ENCODE measurements at regions not wholly inside any gene's neighbourhood (a gene's known extent, or its start where the extent isn't known, plus 50 kb on each side); places are given as distances from the start of the nearest gene placed in this dataset.

DNA sequence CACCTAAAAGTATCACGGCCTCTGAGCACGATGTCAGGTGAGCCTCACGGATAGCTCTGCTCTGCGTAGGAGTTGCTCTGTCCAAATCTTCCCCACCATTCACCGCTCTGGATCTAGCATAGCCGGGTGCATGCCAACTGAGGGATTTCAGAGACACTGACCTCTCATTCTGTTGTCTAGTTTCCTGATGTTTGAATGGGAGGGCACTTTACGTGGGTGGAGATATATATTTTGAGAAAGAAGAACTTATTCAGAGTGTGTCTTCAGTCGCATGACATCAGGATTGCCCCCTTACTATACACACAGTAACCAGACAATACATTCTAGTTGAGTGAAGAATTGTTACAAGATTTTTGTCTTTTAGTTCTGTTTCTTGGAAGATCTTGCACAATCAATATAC lies 96.5 kb upstream of the CITED2 start:
- H2AFZ ChIP-seq (ENCODE audit: low read length): no peak overlapping the region
- H3K27ac ChIP-seq (ENCODE audit: low read depth, low read length): no peak overlapping the region
- no peaks in the 10 kb centered on the region for H3K36me3 ChIP-seq (ENCODE audit: insufficient read depth, low read length)
- no peak overlapping the region for H3K4me2 ChIP-seq (ENCODE audit: insufficient read depth, low read length)
- no peaks in the 10 kb centered on the region for H3K9me3 ChIP-seq (ENCODE audit: low read depth, low read length)
- DNase-seq (ENCODE audit: insufficient read length, low spot score, missing footprints): no peak
- H4K20me1 ChIP-seq (ENCODE audit: insufficient read depth, low read length): no peaks in the 10 kb centered on the region
- TF ChIP-seq, protein P1, sequence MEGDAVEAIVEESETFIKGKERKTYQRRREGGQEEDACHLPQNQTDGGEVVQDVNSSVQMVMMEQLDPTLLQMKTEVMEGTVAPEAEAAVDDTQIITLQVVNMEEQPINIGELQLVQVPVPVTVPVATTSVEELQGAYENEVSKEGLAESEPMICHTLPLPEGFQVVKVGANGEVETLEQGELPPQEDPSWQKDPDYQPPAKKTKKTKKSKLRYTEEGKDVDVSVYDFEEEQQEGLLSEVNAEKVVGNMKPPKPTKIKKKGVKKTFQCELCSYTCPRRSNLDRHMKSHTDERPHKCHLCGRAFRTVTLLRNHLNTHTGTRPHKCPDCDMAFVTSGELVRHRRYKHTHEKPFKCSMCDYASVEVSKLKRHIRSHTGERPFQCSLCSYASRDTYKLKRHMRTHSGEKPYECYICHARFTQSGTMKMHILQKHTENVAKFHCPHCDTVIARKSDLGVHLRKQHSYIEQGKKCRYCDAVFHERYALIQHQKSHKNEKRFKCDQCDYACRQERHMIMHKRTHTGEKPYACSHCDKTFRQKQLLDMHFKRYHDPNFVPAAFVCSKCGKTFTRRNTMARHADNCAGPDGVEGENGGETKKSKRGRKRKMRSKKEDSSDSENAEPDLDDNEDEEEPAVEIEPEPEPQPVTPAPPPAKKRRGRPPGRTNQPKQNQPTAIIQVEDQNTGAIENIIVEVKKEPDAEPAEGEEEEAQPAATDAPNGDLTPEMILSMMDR (IDR thresholded peaks at IDR 0.05; ENCODE audit: extremely low read depth, low read depth, low read length): no peak
- H3K27me3 ChIP-seq (ENCODE audit: insufficient read depth, low read length): no peaks in the 10 kb centered on the region
- H3K4me3 ChIP-seq (ENCODE audit: insufficient read depth, low read length): no peak overlapping the region
- H3K4me1 ChIP-seq (ENCODE audit: insufficient read depth, low read length): peaks cover 19% of the 10 kb centered on the region
- H3K79me2 ChIP-seq (ENCODE audit: insufficient read depth, low read length): no peaks in the 10 kb centered on the region

DNA sequence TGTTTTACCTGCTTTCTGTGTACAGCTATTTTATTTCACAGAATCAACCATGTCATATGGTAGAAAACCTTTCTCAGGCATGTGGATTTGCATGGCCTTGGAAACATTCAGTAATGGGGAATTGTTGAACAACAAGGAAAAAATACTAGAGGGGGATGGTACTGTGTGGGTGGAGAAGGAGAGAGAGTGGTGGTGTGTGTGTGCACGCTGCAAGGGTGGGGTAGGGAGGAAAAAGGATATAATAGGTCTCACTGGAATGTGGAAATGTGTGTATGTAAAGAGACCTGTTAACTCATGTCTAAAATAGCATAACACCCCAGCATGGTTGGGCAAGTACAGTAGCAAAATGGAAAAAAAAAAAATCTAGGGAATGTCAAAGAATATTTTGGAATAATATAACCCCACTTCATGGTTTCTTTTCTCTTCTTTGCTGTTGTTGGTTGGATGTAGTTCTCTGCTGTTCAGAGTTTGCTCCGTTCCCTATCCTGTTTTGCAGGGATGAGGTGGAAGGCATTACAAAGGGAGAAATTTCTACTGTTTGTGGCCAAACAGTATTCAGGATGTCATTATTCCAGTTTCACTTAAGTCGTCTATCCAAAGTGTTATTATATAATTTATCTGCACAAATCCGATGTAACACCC lies 93.9 kb upstream of the CITED2 start:
- TF ChIP-seq, protein P1 (IDR thresholded peaks at IDR 0.05; ENCODE audit: extremely low read depth, low read depth, low read length): no peak

DNA sequence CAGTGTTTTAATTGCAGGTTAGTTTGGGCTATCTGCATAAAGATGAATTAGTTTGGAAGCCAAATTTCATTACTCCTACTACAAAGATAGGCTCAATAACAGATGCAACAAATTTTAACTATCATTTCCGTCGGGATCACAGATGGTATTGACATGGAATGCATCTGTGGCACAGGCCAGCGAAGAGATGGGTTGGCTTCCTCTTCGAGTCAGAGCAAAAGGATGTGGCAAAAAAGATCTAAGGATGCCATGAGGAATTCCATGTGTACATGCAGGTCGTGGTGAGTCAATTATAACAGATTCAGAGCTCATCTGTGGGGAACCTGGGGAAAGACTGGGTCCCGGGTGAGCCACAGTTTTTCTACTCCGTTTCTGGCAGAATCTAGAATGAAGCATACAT lies 83.0 kb upstream of the CITED2 start:
- H3K9me3 ChIP-seq (ENCODE audit: low read depth, low read length): no peaks in the 10 kb centered on the region
- no peak overlapping the region for H3K4me3 ChIP-seq (ENCODE audit: insufficient read depth, low read length)
- no peak overlapping the region for H3K4me2 ChIP-seq (ENCODE audit: insufficient read depth, low read length)
- TF ChIP-seq, protein P1 (IDR thresholded peaks at IDR 0.05; ENCODE audit: extremely low read depth, low read depth, low read length): no peak
- H3K4me1 ChIP-seq (ENCODE audit: insufficient read depth, low read length): no peaks in the 10 kb centered on the region
- no peaks in the 10 kb centered on the region for H3K36me3 ChIP-seq (ENCODE audit: insufficient read depth, low read length)
- no peaks in the 10 kb centered on the region for H4K20me1 ChIP-seq (ENCODE audit: insufficient read depth, low read length)
- H2AFZ ChIP-seq (ENCODE audit: low read length): no peak overlapping the region
- no peak overlapping the region for H3K27ac ChIP-seq (ENCODE audit: low read depth, low read length)
- no peaks in the 10 kb centered on the region for H3K27me3 ChIP-seq (ENCODE audit: insufficient read depth, low read length)
- H3K79me2 ChIP-seq (ENCODE audit: insufficient read depth, low read length): no peaks in the 10 kb centered on the region
- DNase-seq (ENCODE audit: insufficient read length, low spot score, missing footprints): peak; percentile 11

More for the DNA sequence above, 93.9 kb upstream of the CITED2 start:
- H3K27me3 ChIP-seq (ENCODE audit: insufficient read depth, low read length): no peaks in the 10 kb centered on the region
- no peak for DNase-seq (ENCODE audit: insufficient read length, low spot score, missing footprints)
- H3K4me1 ChIP-seq (ENCODE audit: insufficient read depth, low read length): peaks cover 7% of the 10 kb centered on the region
- H3K79me2 ChIP-seq (ENCODE audit: insufficient read depth, low read length): no peaks in the 10 kb centered on the region
- no peaks in the 10 kb centered on the region for H3K9me3 ChIP-seq (ENCODE audit: low read depth, low read length)
- H4K20me1 ChIP-seq (ENCODE audit: insufficient read depth, low read length): no peaks in the 10 kb centered on the region
- H3K36me3 ChIP-seq (ENCODE audit: insufficient read depth, low read length): no peaks in the 10 kb centered on the region
- H3K4me2 ChIP-seq (ENCODE audit: insufficient read depth, low read length): no peak overlapping the region
- no peak overlapping the region for H3K4me3 ChIP-seq (ENCODE audit: insufficient read depth, low read length)
- H3K27ac ChIP-seq (ENCODE audit: low read depth, low read length): no peak overlapping the region
- peak overlapping the region; percentile 27 for H2AFZ ChIP-seq (ENCODE audit: low read length)

DNA sequence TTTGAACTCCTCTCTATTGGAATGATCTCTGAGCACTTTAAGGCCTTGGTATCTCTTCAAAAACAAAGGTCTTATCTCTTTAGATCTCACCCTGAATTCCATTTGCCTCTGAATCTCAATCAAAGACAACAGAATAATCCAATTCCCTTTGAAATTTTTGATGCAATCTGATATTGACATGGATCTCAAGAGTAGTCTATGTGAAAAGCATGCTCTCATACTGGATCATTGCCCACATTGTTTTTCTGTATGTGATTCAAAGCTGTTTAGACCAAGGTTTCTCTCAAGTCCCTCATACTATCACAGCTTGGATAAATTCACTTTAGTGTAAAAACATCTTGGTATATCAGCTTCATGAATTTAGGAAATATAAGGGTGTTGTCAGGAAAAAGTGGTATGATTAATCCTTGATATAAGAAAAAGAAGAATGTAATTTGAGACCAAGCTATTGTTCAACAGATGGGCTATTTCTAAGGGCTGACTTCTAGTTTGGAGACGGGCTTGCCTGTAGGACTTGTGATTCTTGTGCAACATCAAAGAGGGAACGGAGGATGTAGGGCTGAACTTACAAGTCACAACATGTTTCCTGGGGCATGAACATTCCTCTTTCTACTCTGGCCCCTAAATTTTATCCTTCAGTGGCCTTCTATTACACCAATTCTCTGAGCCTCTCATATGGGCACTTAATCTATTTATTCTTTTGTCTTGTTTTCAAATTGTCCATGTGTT lies 77.9 kb upstream of the CITED2 start:
- Histone ChIP-seq H3K36me3 (ENCODE audit: insufficient read depth, low read length) (no peaks in the 10 kb centered on the region), H3K9me3 (ENCODE audit: low read depth, low read length) (no peaks in the 10 kb centered on the region), H3K4me2 (ENCODE audit: insufficient read depth, low read length) (no peak overlapping the region), H2AFZ (ENCODE audit: low read length) (peak overlapping the region; percentile 34), H3K27ac (ENCODE audit: low read depth, low read length) (no peak overlapping the region), H3K4me3 (ENCODE audit: insufficient read depth, low read length) (no peak overlapping the region), H4K20me1 (ENCODE audit: insufficient read depth, low read length) (no peaks in the 10 kb centered on the region), H3K79me2 (ENCODE audit: insufficient read depth, low read length) (no peaks in the 10 kb centered on the region), H3K27me3 (ENCODE audit: insufficient read depth, low read length) (no peaks in the 10 kb centered on the region), H3K4me1 (ENCODE audit: insufficient read depth, low read length) (peaks cover 11% of the 10 kb centered on the region)
- DNase-seq (ENCODE audit: insufficient read length, low spot score, missing footprints): peak; percentile 32
- TF ChIP-seq, protein P1 (IDR thresholded peaks at IDR 0.05; ENCODE audit: extremely low read depth, low read depth, low read length): no peak
